Epithelial cell of esophagus (primary cell): ENCODE measurements at regions not wholly inside any gene's neighbourhood (a gene's known extent, or its start where the extent isn't known, plus 50 kb on each side); places are given as distances from the start of the nearest gene placed in this dataset.

Experiments used
- DNase-seq: peaks from one replicate; pipeline ENCODE4 v3.0.0; 2010; ENCODE audit warnings: low read depth
- H3K4me3 ChIP-seq: 2 replicates; pipeline ENCODE4 v1.5.1; 2011; ENCODE audit warnings: mild to moderate bottlenecking, low read length, control low read depth
- TF ChIP-seq, protein P1 (sequence below): IDR thresholded peaks from 2 replicates; pipeline ENCODE4 v1.5.1; 2011; ENCODE audit warnings: low read depth, mild to moderate bottlenecking, low read length, control low read depth, inconsistent platforms; ENCODE audit not compliant: insufficient read depth; ENCODE audit errors: missing control alignments

DNA sequence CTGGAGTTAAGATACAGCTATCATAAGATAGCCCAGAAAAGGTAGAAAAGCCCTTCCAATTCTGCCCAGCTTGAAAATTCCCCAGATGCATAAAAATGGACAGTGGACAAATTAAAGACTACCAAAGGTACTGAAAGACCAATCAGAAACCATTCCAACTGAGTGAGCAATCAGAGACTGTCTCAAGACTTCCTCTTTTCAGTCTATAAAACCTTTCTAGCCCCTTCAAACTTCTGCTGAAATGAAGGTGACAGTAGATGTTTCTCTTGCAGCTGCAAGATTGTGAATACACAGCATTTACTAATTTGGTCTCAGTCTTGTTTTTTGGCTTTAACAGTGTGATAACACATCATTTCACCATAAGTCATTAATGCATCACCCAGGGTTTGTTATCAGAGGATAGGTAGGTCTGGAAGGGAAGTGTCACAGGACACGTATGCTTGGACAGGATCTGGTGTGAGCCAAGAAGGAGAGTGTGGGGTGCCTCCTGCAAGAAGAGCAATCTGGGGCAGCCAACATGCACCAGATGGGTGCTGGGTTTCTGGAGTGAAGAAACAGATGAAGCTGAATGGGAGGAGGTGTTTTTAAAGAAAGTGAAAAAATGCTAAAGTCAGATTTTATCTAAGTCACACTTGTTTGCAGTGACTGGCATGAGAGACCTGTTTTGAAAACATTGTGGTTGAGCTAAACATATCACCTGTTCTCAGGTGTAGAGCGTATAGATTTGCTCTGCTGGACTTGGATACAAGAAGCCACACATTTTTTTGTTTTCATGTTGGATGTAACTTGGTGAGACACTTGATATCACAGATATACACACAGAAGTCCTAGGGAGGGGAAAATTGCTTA is 75.3 kb upstream of the DDX18 start:
- DNase-seq: no peak
- TF ChIP-seq, protein P1, sequence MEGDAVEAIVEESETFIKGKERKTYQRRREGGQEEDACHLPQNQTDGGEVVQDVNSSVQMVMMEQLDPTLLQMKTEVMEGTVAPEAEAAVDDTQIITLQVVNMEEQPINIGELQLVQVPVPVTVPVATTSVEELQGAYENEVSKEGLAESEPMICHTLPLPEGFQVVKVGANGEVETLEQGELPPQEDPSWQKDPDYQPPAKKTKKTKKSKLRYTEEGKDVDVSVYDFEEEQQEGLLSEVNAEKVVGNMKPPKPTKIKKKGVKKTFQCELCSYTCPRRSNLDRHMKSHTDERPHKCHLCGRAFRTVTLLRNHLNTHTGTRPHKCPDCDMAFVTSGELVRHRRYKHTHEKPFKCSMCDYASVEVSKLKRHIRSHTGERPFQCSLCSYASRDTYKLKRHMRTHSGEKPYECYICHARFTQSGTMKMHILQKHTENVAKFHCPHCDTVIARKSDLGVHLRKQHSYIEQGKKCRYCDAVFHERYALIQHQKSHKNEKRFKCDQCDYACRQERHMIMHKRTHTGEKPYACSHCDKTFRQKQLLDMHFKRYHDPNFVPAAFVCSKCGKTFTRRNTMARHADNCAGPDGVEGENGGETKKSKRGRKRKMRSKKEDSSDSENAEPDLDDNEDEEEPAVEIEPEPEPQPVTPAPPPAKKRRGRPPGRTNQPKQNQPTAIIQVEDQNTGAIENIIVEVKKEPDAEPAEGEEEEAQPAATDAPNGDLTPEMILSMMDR: no peak
- H3K4me3 ChIP-seq: no peak overlapping the region

DNA sequence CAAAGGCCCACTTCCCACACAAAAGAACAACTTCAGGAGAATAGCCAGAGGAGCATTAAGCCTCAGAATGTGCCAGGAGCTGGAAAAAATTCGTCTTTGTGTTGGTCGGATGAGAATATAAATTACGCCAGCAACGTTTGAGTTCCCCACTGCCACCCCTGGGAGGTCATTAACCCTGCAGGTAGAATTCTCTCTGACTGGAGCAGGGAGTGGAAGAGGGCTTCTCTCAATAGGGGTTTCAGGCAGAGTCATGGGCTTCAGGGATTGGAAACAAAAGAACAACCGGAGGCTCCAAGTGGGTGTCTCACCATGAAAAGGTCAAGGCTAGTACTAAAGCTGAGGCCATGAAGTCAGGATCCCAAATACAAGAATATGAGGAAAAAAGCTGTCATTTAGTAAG is 69.0 kb upstream of the DDX18 start:
- no peak overlapping the region for H3K4me3 ChIP-seq
- TF ChIP-seq, protein P1: no peak
- no peak for DNase-seq

DNA sequence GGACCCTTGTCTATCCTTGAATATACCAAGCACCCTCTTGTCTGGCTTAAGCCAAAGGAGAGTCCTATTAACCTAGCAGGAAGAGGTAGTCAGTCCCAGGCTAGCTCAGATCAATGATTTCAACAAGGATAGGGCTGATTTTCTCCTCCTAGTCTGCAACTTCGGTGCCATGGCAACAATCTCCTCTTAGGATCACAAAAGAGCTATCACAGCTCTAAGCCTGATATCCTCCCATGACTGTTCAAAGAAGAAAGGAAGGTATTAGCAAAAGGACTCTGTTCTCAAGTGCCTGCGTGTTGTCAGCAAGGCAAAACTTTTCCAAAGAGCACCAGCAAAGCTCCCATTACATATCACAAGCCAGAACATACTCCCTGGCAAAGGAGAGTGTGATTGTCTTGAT is 58.7 kb upstream of the DDX18 start:
- DNase-seq: no peak
- TF ChIP-seq, protein P1: no peak
- H3K4me3 ChIP-seq: no peak overlapping the region

DNA sequence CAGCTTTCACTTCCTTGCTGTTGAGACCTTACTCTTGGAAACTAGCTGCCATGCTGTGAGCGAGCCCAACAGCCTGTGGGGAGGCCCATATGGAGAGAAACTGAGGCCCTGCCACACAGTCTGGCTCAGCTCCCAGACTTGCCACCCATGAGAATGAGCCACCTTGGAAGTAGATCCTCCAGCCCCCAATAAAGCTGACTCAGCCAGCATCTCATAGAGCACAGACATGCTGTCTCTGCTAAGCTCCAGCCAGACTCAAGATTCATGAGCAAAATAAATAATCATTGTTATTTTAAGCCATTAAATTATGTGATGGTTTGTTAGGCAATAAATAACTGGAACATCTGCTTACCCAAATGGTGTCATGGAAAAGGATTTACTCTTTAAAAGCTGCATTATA is 53.6 kb upstream of the DDX18 start:
- TF ChIP-seq, protein P1: no peak
- no peak for DNase-seq
- no peak overlapping the region for H3K4me3 ChIP-seq

DNA sequence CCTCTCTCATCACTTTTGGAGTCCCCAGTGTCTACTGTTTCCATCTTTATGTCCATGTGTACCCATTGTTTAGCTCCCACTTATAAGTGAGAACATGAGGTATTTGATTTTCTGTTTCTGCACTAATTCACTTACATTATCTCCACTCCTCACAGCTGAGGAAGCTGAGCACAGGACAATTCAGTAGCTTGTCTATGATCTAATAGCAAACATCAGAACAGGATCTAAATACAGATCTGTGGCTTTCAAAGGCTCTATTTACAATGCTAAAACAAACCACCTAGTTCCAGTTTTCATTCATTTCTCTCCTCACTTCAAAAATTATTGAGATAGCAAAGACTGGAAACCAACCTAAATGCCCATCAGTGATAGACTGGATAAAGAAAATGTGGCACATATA is 52.0 kb upstream of the DDX18 start:
- no peak overlapping the region for H3K4me3 ChIP-seq
- TF ChIP-seq, protein P1: no peak

DNA sequence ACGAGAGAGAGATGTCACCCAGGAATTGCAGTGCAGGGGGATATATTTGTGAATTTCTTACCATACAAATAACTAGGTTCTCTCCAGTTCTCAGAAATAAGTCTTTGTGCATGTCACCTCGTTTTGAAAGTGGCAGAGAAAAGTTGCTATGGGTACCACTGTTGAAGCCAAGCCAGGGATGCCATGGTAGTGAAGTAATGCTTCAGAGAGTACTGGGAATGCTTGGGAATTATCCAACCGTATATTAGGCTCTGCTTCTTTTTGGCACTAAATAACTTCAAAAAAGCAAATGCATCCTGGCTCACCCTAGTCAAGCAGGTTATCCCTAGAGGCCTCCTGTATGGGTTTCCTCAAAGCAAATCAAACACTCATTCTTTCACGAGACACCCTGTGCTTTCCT is 50.7 kb upstream of the DDX18 start:
- DNase-seq: no peak
- TF ChIP-seq, protein P1: no peak
- no peak overlapping the region for H3K4me3 ChIP-seq

More for the DNA sequence above, 52.0 kb upstream of the DDX18 start:
- no peak for DNase-seq
